HEK293T (cell line): ENCODE measurements at regions not wholly inside any gene's neighbourhood (a gene's known extent, or its start where the extent isn't known, plus 50 kb on each side); places are given as distances from the start of the nearest gene placed in this dataset.

Experiments
- CTCF ChIA-PET: fragments of 350-600 bp; formaldehyde crosslinking; extraction: SDS; loops from one replicate; lab custom pipeline; 2021; ENCODE audit warnings: antibody characterized with exemption, inconsistent platforms; lab: Yijun Ruan, JAX
- POLR2A ChIA-PET: fragments of 350-600 bp; formaldehyde crosslinking; extraction: SDS; loops from one replicate; lab custom pipeline; 2020; ENCODE audit warnings: antibody characterized with exemption, inconsistent platforms; lab: Yijun Ruan, JAX
- DNase-seq: peaks from one replicate; pipeline ENCODE4 v3.0.0; 2012; ENCODE audit warnings: mixed read lengths; ENCODE audit errors: extremely low spot score
- ARNT ChIP-seq: fragments of 450-650 bp; IDR thresholded peaks from 2 replicates; pipeline ENCODE4 v1.6.1; 2017; ENCODE audit warnings: mild to moderate bottlenecking
- BHLHE40 ChIP-seq: fragments of 450-650 bp; IDR thresholded peaks from 2 replicates; pipeline ENCODE4 v1.6.1; 2016; ENCODE audit warnings: mild to moderate bottlenecking, moderate library complexity, borderline replicate concordance
- CTBP1 ChIP-seq: fragments of 450-650 bp; IDR thresholded peaks from 2 replicates; pipeline ENCODE4 v1.6.1; 2016; ENCODE audit warnings: borderline replicate concordance
- ELF4 ChIP-seq: fragments of 450-650 bp; IDR thresholded peaks from 2 replicates; pipeline ENCODE4 v1.6.1; 2017; ENCODE audit warnings: antibody characterized with exemption
- FOXA1 ChIP-seq: fragments of 450-650 bp; IDR thresholded peaks from 2 replicates; pipeline ENCODE4 v1.6.1; 2016; ENCODE audit warnings: mild to moderate bottlenecking
- FOXK2 ChIP-seq: fragments of 450-650 bp; IDR thresholded peaks from 2 replicates; pipeline ENCODE4 v1.6.1; 2016; ENCODE audit warnings: mild to moderate bottlenecking
- FOXM1 ChIP-seq: fragments of 450-650 bp; IDR thresholded peaks from 2 replicates; pipeline ENCODE4 v1.6.1; 2017; ENCODE audit warnings: mild to moderate bottlenecking, borderline replicate concordance
- HDGF ChIP-seq: fragments of 450-650 bp; IDR thresholded peaks from 2 replicates; pipeline ENCODE4 v1.6.1; 2017; ENCODE audit warnings: antibody characterized with exemption, borderline replicate concordance
- L3MBTL2 ChIP-seq: fragments of 450-650 bp; conservative IDR thresholded peaks from 2 replicates; pipeline ENCODE4 v1.6.1; 2016; ENCODE audit warnings: mild to moderate bottlenecking
- LEF1 ChIP-seq: fragments of 450-650 bp; IDR thresholded peaks from 2 replicates; pipeline ENCODE4 v1.6.1; 2017; ENCODE audit warnings: mild to moderate bottlenecking, borderline replicate concordance
- NFRKB ChIP-seq: fragments of 450-650 bp; IDR thresholded peaks from 2 replicates; pipeline ENCODE4 v1.6.1; 2016; ENCODE audit warnings: mild to moderate bottlenecking, moderate library complexity
- SP1 ChIP-seq: fragments of 450-650 bp; IDR thresholded peaks from 2 replicates; pipeline ENCODE4 v1.6.1; 2017
- SUZ12 ChIP-seq: fragments of 450-650 bp; IDR thresholded peaks from 2 replicates; pipeline ENCODE4 v1.6.1; 2016; ENCODE audit warnings: mild to moderate bottlenecking
- TARDBP ChIP-seq: fragments of 450-650 bp; IDR thresholded peaks from 2 replicates; pipeline ENCODE4 v1.6.1; 2016
- ZNF384 ChIP-seq: fragments of 450-650 bp; IDR thresholded peaks from 2 replicates; pipeline ENCODE4 v1.6.1; 2016
- TF ChIP-seq, protein P1 (sequence below): fragments of 450-650 bp; IDR thresholded peaks from 2 replicates; pipeline ENCODE4 v1.6.1; 2016

- CTCF ChIA-PET, result no interaction called here
- POLR2A ChIA-PET, result no interaction called here
Observed at GRCh38 chr10:33556620-33557019, 222.2 kb upstream of the NRP1 start.

DNA sequence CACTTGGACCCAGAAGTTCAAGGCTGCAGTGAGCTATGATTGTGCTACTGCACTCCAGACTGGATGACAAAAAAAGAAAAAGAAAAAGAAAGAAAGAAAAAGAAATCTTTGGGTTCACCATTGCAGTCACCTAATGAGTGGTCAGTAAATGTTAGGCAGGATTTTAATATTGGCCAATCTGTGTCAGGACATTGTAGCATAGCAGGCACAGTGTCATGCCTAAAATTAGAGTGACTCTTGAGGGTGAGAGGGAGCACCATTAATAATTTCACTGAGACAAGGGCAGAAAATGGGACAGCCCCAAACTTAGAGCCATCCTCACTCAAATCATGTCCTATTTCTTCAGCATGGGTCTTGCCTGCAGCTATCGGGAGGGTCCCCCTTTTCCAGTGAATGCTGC lies 221.6 kb upstream of the NRP1 start:
- no peak for TF ChIP-seq ZNF384
- no peak for TF ChIP-seq SUZ12
- TF ChIP-seq LEF1, result no peak
- TF ChIP-seq NFRKB, result no peak
- no peak for TF ChIP-seq TARDBP
- TF ChIP-seq SP1, result no peak
- TF ChIP-seq FOXM1, result no peak
- no peak for TF ChIP-seq ARNT
- no peak for TF ChIP-seq ELF4
- no peak for TF ChIP-seq FOXK2
- no peak for DNase-seq
- ChIA-PET CTCF (no interaction called here), POLR2A (no interaction called here)

More at GRCh38 chr10:33556620-33557019, 222.2 kb upstream of the NRP1 start:
- DNase-seq, result no peak
- TF ChIP-seq BHLHE40 (no peak), LEF1 (no peak), SP1 (no peak), FOXK2 (no peak), L3MBTL2 (no peak), HDGF (no peak), FOXM1 (no peak), ARNT (no peak), FOXA1 (no peak), SUZ12 (no peak), ZNF384 (no peak)
- TF ChIP-seq, protein P1, sequence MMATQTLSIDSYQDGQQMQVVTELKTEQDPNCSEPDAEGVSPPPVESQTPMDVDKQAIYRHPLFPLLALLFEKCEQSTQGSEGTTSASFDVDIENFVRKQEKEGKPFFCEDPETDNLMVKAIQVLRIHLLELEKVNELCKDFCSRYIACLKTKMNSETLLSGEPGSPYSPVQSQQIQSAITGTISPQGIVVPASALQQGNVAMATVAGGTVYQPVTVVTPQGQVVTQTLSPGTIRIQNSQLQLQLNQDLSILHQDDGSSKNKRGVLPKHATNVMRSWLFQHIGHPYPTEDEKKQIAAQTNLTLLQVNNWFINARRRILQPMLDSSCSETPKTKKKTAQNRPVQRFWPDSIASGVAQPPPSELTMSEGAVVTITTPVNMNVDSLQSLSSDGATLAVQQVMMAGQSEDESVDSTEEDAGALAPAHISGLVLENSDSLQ, result no peak

GRCh38 chr10:33553748-33554571 lies 219.5 kb upstream of the NRP1 start:
- TF ChIP-seq, protein P1, result no peak
- no peak for TF ChIP-seq HDGF
- no peak for TF ChIP-seq BHLHE40
- no peak for TF ChIP-seq SUZ12
- no peak for TF ChIP-seq NFRKB
- no peak for TF ChIP-seq LEF1
- TF ChIP-seq FOXM1, result no peak
- no peak for TF ChIP-seq FOXA1
- no peak for TF ChIP-seq ARNT
- no peak for TF ChIP-seq CTBP1
- TF ChIP-seq FOXK2, result no peak
- no peak for TF ChIP-seq L3MBTL2
- no peak for TF ChIP-seq TARDBP
- no peak for TF ChIP-seq SP1
- TF ChIP-seq ELF4, result no peak
- POLR2A ChIA-PET, result no interaction called here
- CTCF ChIA-PET, result no interaction called here
- no peak for DNase-seq

DNA sequence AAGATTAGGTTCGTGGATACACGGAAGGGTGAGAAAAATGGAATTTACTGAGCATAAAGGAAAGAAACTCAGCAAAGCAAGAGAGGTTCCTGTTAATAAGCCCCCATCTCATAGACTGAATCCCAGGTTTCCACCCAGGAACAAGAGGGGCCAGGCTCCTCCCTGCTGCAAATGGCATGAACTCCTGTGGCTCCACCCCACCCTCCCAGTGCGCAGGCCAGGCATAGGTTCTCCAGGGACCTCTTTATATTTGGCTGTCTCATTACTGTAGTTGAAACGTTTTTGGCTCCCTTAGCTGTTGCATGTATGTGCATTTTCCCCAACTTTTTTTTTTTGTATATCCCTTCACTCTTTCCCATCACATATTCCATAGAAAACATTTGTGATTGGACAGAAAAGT lies 217.8 kb upstream of the NRP1 start:
- TF ChIP-seq BHLHE40 (no peak), SUZ12 (no peak), ELF4 (no peak), SP1 (no peak)
- ChIA-PET CTCF (no interaction called here), POLR2A (interaction anchor here (1.4 kb wide), 1 partner anchor 10 kb away, joined by 4 read pairs; no protein-coding TSS in a partner anchor)
- DNase-seq, result no peak

DNA sequence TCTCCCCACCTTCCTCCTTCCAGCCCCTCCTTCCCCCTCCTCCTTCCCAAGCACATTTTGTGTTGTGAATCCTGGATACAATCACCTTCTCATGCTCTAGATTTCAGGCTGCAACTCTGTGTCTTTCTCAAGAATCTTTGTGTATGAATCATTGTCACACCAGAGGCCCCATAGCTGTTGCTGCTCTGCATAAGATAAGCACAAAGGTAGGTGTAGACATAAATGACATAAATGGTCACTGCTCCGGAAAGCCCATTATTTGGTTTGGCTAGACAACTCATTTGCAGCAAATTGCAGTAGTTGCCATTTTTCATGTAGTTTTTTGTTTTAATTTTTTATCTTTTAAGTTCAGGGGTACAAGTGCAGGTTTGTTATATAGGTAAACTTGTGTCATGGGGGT lies 216.3 kb upstream of the NRP1 start:
- POLR2A ChIA-PET, result interaction anchor here (1.4 kb wide), 1 partner anchor 9 kb away, joined by 4 read pairs; no protein-coding TSS in a partner anchor

DNA sequence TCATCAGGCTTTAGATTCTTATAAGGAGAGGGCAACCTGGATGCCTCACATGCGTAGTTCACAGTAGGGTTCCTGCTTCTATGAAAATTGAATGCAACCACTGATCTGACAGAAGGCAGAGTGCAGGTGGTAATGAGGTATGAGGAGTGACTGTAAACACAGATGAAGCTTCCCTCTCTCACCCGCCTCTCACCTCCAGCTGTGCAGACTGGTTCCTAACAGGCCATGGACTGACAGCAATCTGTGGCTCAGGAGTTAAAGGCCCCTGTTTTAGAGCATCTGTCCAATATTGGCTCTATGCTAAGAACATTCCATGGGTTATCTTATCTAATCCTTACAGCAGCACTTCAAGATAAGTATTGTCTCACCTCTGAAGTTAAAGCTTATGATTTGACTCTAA lies 213.5 kb upstream of the NRP1 start:
- POLR2A ChIA-PET, result no interaction called here
- no peak for DNase-seq
- CTCF ChIA-PET, result interaction anchor here (0.6 kb wide), 1 partner anchor 9 kb away, joined by 3 read pairs; no protein-coding TSS in a partner anchor
- TF ChIP-seq LEF1 (no peak), FOXM1 (no peak), FOXK2 (no peak), CTBP1 (no peak), SP1 (no peak), ARNT (no peak), ELF4 (no peak), SUZ12 (no peak), L3MBTL2 (no peak), NFRKB (no peak), ZNF384 (no peak)

More for the DNA sequence above, 216.3 kb upstream of the NRP1 start:
- TF ChIP-seq ARNT (no peak), LEF1 (no peak), BHLHE40 (no peak), FOXA1 (no peak), FOXM1 (no peak), ZNF384 (no peak), NFRKB (no peak), SUZ12 (no peak), ELF4 (no peak)
- CTCF ChIA-PET, result no interaction called here
- DNase-seq, result no peak

DNA sequence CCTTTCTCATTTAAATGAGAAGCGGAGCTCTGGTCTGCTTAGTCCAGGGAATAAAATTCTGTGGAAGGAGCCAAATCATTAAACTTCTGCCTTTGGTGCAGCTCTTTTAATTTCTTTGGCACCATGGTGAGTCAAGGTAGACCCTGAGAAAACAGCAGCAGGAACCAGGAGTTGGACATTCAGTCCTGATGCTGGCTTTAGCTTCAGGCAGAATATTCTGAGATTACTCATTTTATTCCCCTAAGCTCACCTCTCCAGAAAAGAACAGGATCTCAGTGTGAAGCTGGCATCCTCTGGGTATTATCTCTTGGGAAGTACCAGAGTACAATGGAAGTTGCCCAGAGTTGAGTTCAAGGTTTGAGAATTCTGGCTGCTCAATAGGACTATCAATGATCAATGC lies 211.6 kb upstream of the NRP1 start:
- ChIA-PET CTCF (no interaction called here), POLR2A (no interaction called here)
- DNase-seq, result no peak
- TF ChIP-seq L3MBTL2 (no peak), ZNF384 (no peak), CTBP1 (no peak), FOXM1 (no peak), ELF4 (no peak), FOXA1 (no peak), BHLHE40 (no peak), HDGF (no peak), ARNT (no peak), LEF1 (no peak), SUZ12 (no peak), SP1 (no peak), TARDBP (no peak), FOXK2 (no peak), NFRKB (no peak)
- TF ChIP-seq, protein P1, result no peak
